ENCODE measurements at regions not wholly inside any gene's neighbourhood (a gene's known extent, or its start where the extent isn't known, plus 50 kb on each side); places are given as distances from the start of the nearest gene placed in this dataset.
A peak's percentile ranks its signal among the peaks of the same experiment; 100 is the strongest.

DNA sequence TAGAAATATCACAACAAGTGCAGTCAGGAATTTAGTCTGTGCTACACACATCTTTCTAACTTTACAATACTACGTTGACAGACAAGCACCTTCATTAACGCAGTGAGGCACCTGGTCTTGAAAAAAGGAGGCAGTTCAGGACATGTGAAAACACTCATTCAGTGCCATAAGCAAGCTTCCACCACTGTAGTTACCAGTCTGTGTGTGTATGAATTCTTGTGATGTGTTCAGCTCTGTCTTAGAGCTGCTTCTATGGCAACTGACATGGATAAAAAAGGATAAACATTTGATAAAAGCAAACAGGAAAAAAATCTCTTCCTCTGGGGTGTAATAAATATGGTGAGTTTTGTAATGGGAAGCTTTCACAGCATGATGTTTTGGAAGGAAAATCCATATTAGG lies 623.8 kb upstream of the NXPH2 start:
- Mint-ChIP-seq H3K4me3 (no peak overlapping the region), H3K4me1 (no peaks in the 10 kb centered on the region), H3K36me3 (peaks cover 0 to 4% (median 3%) of the 10 kb centered on the region in 3 donors), H3K9me3 (peaks cover 18 to 61% (median 42%) of the 10 kb centered on the region in 6 donors), H3K27ac (no peak overlapping the region), H3K27me3 (ENCODE audit: low read depth in 3 of 3) (no peaks in the 10 kb centered on the region)
- no peak for DNase-seq

GRCh38 chr2:139394801-139395200 lies 614.6 kb upstream of the NXPH2 start:
- DNase-seq = no peak
- Mint-ChIP-seq H3K27me3 (ENCODE audit: low read depth in 3 of 3) (no peaks in the 10 kb centered on the region), H3K9me3 (peaks cover 10 to 42% (median 24%) of the 10 kb centered on the region in 6 donors), H3K27ac (no peak overlapping the region), H3K4me1 (no peaks in the 10 kb centered on the region), H3K4me3 (no peak overlapping the region), H3K36me3 (no peaks in the 10 kb centered on the region)

DNA sequence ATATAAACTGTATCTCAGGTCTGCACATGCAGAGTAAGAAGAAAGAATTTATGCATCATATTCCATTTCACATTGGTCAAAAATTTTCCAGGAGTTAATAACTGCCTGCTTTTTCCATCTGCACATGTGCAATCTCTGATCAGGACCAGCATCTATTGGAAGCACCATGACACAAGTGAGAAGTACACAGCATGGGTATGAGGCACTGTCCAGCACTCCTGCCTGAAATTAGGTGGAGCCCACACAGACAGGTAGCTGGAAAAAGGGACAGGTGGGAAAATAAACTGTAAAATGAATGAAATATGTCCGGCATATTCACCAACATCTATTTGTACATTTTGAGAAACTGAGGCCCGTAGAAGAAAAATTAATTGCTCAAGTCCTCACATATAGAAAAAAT lies 609.2 kb upstream of the NXPH2 start:
- peaks cover 20 to 56% (median 36%) of the 10 kb centered on the region in 6 donors for H3K9me3 Mint-ChIP-seq
- DNase-seq = no peak
- H3K27me3 Mint-ChIP-seq (ENCODE audit: low read depth in 3 of 3) = peaks cover 0 to 2% (median 0%) of the 10 kb centered on the region in 3 donors
- no peaks in the 10 kb centered on the region for H3K4me1 Mint-ChIP-seq
- no peak overlapping the region for H3K27ac Mint-ChIP-seq
- no peaks in the 10 kb centered on the region for H3K36me3 Mint-ChIP-seq
- H3K4me3 Mint-ChIP-seq = no peak overlapping the region

GRCh38 chr2:139386401-139386800 lies 606.2 kb upstream of the NXPH2 start:
- Mint-ChIP-seq H3K4me3 (no peak overlapping the region), H3K9me3 (peaks cover 27 to 65% (median 37%) of the 10 kb centered on the region in 6 donors), H3K36me3 (peaks cover 0 to 3% (median 0%) of the 10 kb centered on the region in 3 donors), H3K27ac (no peak overlapping the region), H3K27me3 (ENCODE audit: low read depth in 3 of 3) (peaks cover 0 to 2% (median 0%) of the 10 kb centered on the region in 3 donors), H3K4me1 (no peaks in the 10 kb centered on the region)
- DNase-seq = no peak

GRCh38 chr2:139383532-139383931 lies 603.3 kb upstream of the NXPH2 start:
- Mint-ChIP-seq H3K27me3 (ENCODE audit: low read depth in 3 of 3) (peaks cover 0 to 2% (median 2%) of the 10 kb centered on the region in 3 donors), H3K9me3 (peaks cover 19 to 69% (median 38%) of the 10 kb centered on the region in 6 donors), H3K27ac (no peak overlapping the region), H3K36me3 (peaks cover 0 to 3% (median 0%) of the 10 kb centered on the region in 3 donors), H3K4me1 (no peaks in the 10 kb centered on the region), H3K4me3 (no peak overlapping the region)
- DNase-seq = no peak

DNA sequence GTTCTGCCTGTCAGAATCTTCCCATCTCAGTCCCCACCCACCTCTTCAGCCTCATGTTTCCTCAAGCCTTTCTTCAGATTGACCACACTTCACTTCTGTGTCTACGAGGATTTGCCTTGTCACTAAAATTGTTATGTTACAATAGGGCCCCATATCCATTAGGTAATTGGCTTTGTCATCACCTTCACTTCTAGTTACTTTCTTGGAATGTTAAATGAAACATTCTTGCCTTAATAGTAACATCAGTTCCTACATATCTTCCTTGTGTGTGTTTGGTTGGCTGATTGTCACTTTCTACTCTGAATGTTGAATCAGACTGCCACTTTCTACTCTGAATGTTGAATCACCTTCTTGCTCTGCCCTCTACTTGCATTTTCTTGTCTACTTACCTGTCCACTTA lies 599.9 kb upstream of the NXPH2 start:
- Mint-ChIP-seq H3K27ac (no peak overlapping the region), H3K36me3 (peaks cover 0 to 3% (median 0%) of the 10 kb centered on the region in 3 donors), H3K4me3 (no peak overlapping the region), H3K4me1 (no peaks in the 10 kb centered on the region), H3K9me3 (peaks cover 10 to 64% (median 37%) of the 10 kb centered on the region in 6 donors), H3K27me3 (ENCODE audit: low read depth in 3 of 3) (peaks cover 0 to 2% (median 0%) of the 10 kb centered on the region in 3 donors)
- DNase-seq = no peak

- DNase-seq = no peak
- peaks cover 10 to 54% (median 38%) of the 10 kb centered on the region in 6 donors for H3K9me3 Mint-ChIP-seq
- peaks cover 0 to 2% (median 0%) of the 10 kb centered on the region in 3 donors for H3K27me3 Mint-ChIP-seq (ENCODE audit: low read depth in 3 of 3)
- no peaks in the 10 kb centered on the region for H3K4me1 Mint-ChIP-seq
- H3K36me3 Mint-ChIP-seq = peaks cover 0 to 3% (median 0%) of the 10 kb centered on the region in 3 donors
- H3K4me3 Mint-ChIP-seq = no peak overlapping the region
- H3K27ac Mint-ChIP-seq = no peak overlapping the region
Measured at GRCh38 chr2:139378373-139378772, 598.2 kb upstream of the NXPH2 start.

GRCh38 chr2:139374296-139374850 lies 594.2 kb upstream of the NXPH2 start:
- H3K36me3 Mint-ChIP-seq = no peaks in the 10 kb centered on the region

DNA sequence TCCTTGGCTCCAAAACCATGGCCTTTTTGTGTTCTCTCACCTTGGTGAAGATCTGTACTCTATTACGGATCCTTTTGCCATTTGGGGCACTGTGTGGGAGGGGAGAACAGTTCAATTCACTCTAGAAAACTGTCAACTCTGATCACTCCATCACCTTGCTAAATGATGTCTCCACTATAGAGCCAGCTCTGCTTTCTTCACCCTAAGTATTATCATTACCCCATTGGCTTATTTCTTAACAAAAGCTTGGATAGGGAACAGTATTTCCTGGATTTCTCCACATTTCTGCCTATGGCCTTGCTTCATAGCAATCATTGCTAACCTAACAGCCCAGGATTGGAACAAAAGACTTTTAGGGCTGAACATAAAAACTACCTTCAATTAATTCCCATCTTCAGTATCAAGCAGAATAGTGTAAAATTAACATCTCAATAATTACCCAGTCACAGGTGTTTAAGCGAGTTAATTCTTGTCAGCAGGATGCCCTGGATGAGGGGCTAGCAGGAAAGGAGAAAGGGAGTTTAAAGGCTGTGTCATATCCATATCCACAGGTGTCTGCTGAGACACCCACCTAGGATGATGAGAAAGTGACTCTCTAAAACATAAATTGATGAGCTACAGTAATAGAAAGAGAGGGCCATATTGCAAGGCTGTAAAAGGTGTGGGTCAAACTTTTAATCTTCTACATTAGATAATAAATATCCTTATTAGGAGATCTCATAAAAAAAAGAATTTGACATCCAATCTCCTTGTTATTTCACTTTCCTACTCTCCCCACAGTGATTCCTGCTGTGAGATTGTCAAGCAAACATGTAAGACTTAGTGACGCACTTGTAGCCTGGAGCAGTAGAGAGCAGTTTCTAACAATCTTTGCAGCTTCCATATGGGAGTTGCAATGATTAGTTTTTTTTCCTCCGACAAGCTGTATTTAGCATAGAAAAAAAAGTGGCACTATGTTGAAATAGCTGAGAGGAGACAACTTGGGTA lies 589.5 kb upstream of the NXPH2 start:
- Mint-ChIP-seq H3K27ac (no peak overlapping the region), H3K4me1 (no peaks in the 10 kb centered on the region), H3K9me3 (peaks cover 3 to 38% (median 27%) of the 10 kb centered on the region in 6 donors), H3K4me3 (no peak overlapping the region), H3K27me3 (ENCODE audit: low read depth in 3 of 3) (peaks cover 0 to 5% (median 0%) of the 10 kb centered on the region in 3 donors), H3K36me3 (no peaks in the 10 kb centered on the region)
- DNase-seq = no peak

More at GRCh38 chr2:139374296-139374850, 594.2 kb upstream of the NXPH2 start:
- H3K27ac Mint-ChIP-seq = no peak overlapping the region
- no peaks in the 10 kb centered on the region for H3K4me1 Mint-ChIP-seq
- H3K27me3 Mint-ChIP-seq (ENCODE audit: low read depth in 3 of 3) = no peaks in the 10 kb centered on the region
- no peak for DNase-seq
- peaks cover 4 to 45% (median 29%) of the 10 kb centered on the region in 6 donors for H3K9me3 Mint-ChIP-seq
- no peak overlapping the region for H3K4me3 Mint-ChIP-seq

DNA sequence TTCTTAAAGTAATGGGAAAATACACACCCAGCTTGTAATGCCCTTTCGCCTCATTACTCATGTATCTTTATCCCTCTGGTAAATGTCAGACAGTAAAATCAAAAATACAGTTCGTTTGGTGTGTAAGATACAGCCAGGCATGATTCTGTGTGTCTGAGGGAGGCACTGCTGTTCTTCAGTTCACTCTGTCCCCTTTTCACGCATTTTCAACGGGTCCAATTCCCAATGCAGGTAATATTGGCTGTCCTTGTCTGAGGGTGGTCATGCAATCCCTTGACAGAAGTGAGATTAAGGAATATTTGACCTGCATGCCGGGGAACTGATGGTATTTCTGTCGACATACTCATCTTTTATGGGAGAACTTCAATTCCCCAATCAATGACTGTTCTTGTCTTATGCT lies 587.2 kb upstream of the NXPH2 start:
- no peak for DNase-seq
- H3K9me3 Mint-ChIP-seq = peaks cover 5 to 50% (median 32%) of the 10 kb centered on the region in 6 donors
- peaks cover 0 to 5% (median 0%) of the 10 kb centered on the region in 3 donors for H3K27me3 Mint-ChIP-seq (ENCODE audit: low read depth in 3 of 3)
- no peak overlapping the region for H3K27ac Mint-ChIP-seq
- H3K4me3 Mint-ChIP-seq = no peak overlapping the region
- H3K36me3 Mint-ChIP-seq = no peaks in the 10 kb centered on the region
- no peaks in the 10 kb centered on the region for H3K4me1 Mint-ChIP-seq

- Mint-ChIP-seq H3K36me3 (no peaks in the 10 kb centered on the region), H3K9me3 (peaks cover 5 to 48% (median 30%) of the 10 kb centered on the region in 6 donors), H3K4me3 (no peak overlapping the region), H3K4me1 (no peaks in the 10 kb centered on the region), H3K27me3 (ENCODE audit: low read depth in 3 of 3) (peaks cover 0 to 5% (median 0%) of the 10 kb centered on the region in 3 donors), H3K27ac (peak overlapping the region in 1 of 6 donors; percentile 11)
- no peak for DNase-seq
Measured at GRCh38 chr2:139366681-139367080, 586.5 kb upstream of the NXPH2 start.

- Mint-ChIP-seq H3K4me1 (no peaks in the 10 kb centered on the region), H3K27ac (no peak overlapping the region), H3K9me3 (peaks cover 5 to 49% (median 24%) of the 10 kb centered on the region in 6 donors), H3K36me3 (no peaks in the 10 kb centered on the region), H3K4me3 (no peak overlapping the region), H3K27me3 (ENCODE audit: low read depth in 3 of 3) (peaks cover 0 to 5% (median 0%) of the 10 kb centered on the region in 3 donors)
- no peak for DNase-seq
Measured at GRCh38 chr2:139365189-139365588, 585.0 kb upstream of the NXPH2 start.

DNA sequence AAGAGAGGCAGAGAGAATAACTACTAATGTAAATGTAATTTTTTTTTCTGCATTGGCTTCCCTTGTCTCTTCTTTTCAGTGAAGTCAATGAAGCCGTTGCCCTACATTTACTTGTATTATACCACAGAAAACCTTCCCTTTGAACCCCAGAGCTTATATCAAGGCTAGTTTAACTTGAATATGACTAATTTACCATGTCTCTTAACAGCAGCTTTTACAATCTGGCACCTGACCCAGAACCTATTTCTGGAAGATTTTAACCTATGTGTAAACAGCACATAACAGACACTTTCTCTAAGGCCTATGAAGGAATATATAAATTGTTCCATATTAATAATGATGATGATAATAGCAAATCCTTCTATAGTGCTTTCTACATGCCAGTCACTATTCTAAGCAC lies 580.5 kb upstream of the NXPH2 start:
- Mint-ChIP-seq H3K4me3 (no peak overlapping the region), H3K27ac (no peak overlapping the region), H3K9me3 (peaks cover 6 to 40% (median 19%) of the 10 kb centered on the region in 6 donors), H3K4me1 (no peaks in the 10 kb centered on the region), H3K27me3 (ENCODE audit: low read depth in 3 of 3) (peaks cover 0 to 1% (median 0%) of the 10 kb centered on the region in 3 donors), H3K36me3 (no peaks in the 10 kb centered on the region)
- no peak for DNase-seq

- no peak overlapping the region for H3K4me3 Mint-ChIP-seq
- H3K4me1 Mint-ChIP-seq = no peaks in the 10 kb centered on the region
- H3K27ac Mint-ChIP-seq = no peak overlapping the region
- H3K36me3 Mint-ChIP-seq = no peaks in the 10 kb centered on the region
- H3K9me3 Mint-ChIP-seq = peaks cover 8 to 41% (median 21%) of the 10 kb centered on the region in 6 donors
- H3K27me3 Mint-ChIP-seq (ENCODE audit: low read depth in 3 of 3) = peaks cover 0 to 1% (median 0%) of the 10 kb centered on the region in 3 donors
- no peak for DNase-seq
Measured at GRCh38 chr2:139359818-139360217, 579.6 kb upstream of the NXPH2 start.

All from immature natural killer cell (primary cell).